Right lung (tissue), 2 donors: ENCODE measurements at regions not wholly inside any gene's neighbourhood (a gene's known extent, or its start where the extent isn't known, plus 50 kb on each side); places are given as distances from the start of the nearest gene placed in this dataset.
A peak's percentile ranks its signal among the peaks of the same experiment; 100 is the strongest.

Experiments used
- DNase-seq, 2 donors: peaks; one replicate each; pipeline ENCODE4 v3.0.0-alpha.2; 2013

GRCh38 chr1:209455661-209456358 lies 127.7 kb upstream of the CAMK1G start:
- no peak for DNase-seq

GRCh38 chr1:209456878-209457277 lies 126.6 kb upstream of the CAMK1G start:
- DNase-seq, result no peak

GRCh38 chr1:209457401-209458125 lies 126.0 kb upstream of the CAMK1G start:
- DNase-seq, result no peak

GRCh38 chr1:209458921-209459320 lies 124.6 kb upstream of the CAMK1G start:
- no peak for DNase-seq

GRCh38 chr1:209461168-209461567 lies 122.3 kb upstream of the CAMK1G start:
- DNase-seq, result no peak

- no peak for DNase-seq
Measured at GRCh38 chr1:209462433-209462832, 121.1 kb upstream of the CAMK1G start.

- DNase-seq, result no peak
Measured at GRCh38 chr1:209463441-209463840, 120.1 kb upstream of the CAMK1G start.

- no peak for DNase-seq
Measured at GRCh38 chr1:209473025-209473424, 110.5 kb upstream of the CAMK1G start.

- no peak for DNase-seq
Measured at GRCh38 chr1:209480345-209480744, 103.2 kb upstream of the CAMK1G start.

GRCh38 chr1:209483691-209484090 lies 99.8 kb upstream of the CAMK1G start:
- no peak for DNase-seq

GRCh38 chr1:209484429-209484828 lies 99.1 kb upstream of the CAMK1G start:
- DNase-seq, result no peak

GRCh38 chr1:209485167-209485566 lies 98.3 kb upstream of the CAMK1G start:
- no peak for DNase-seq

- no peak for DNase-seq
Measured at GRCh38 chr1:209485751-209486150, 97.8 kb upstream of the CAMK1G start.

GRCh38 chr1:209486861-209487593 lies 96.5 kb upstream of the CAMK1G start:
- no peak for DNase-seq

GRCh38 chr1:209490013-209490412 lies 93.5 kb upstream of the CAMK1G start:
- no peak for DNase-seq

- DNase-seq, result no peak
Measured at GRCh38 chr1:209491031-209491430, 92.5 kb upstream of the CAMK1G start.

- DNase-seq, result no peak
Measured at GRCh38 chr1:209491496-209491895, 92.0 kb upstream of the CAMK1G start.

- DNase-seq, result no peak
Measured at GRCh38 chr1:209491897-209492296, 91.6 kb upstream of the CAMK1G start.

- peak; percentile 20 to 36 for DNase-seq
Measured at GRCh38 chr1:209493559-209493958, 90.0 kb upstream of the CAMK1G start.

GRCh38 chr1:209497729-209498128 lies 85.8 kb upstream of the CAMK1G start:
- DNase-seq, result no peak

GRCh38 chr1:209500993-209501392 lies 82.5 kb upstream of the CAMK1G start:
- DNase-seq, result no peak

GRCh38 chr1:209503196-209503595 lies 80.3 kb upstream of the CAMK1G start:
- DNase-seq, result no peak

GRCh38 chr1:209504571-209504970 lies 78.9 kb upstream of the CAMK1G start:
- DNase-seq, result no peak
